Esophagus muscularis mucosa (tissue), 3 donors: ENCODE measurements at regions not wholly inside any gene's neighbourhood (a gene's known extent, or its start where the extent isn't known, plus 50 kb on each side); places are given as distances from the start of the nearest gene placed in this dataset.

ENCODE experiments used
- CTCF ChIP-seq, 3 experiments: fragments of 200-600 bp in 2 of 3; fragments of 450-650 bp in 1 of 3; sonication (generic) in 2 of 3; IDR thresholded peaks; one replicate each; pipeline ENCODE4 v1.5.1; 2017 to 2019; ENCODE audit warnings: antibody characterized with exemption in 3 of 3, mild to moderate bottlenecking in 2 of 3, moderate library complexity in 1 of 3
- POLR2A ChIP-seq: fragments of 450-650 bp; IDR thresholded peaks from one replicate; pipeline ENCODE4 v1.6.1; 2017; ENCODE audit warnings: antibody characterized with exemption, moderate library complexity, mild to moderate bottlenecking, low read depth
- POLR2AphosphoS5 ChIP-seq, 2 donors: sonication (generic); formaldehyde crosslinking; IDR thresholded peaks; one replicate each; pipeline ENCODE4 v1.6.1; 2017; ENCODE audit warnings: antibody characterized with exemption in 2 of 2

GRCh38 chr16:26795184-26795583 is 271.5 kb upstream of the C16orf82 start:
- TF ChIP-seq CTCF (IDR thresholded peaks at IDR 0.05) (no peak), POLR2A (no peak), POLR2AphosphoS5 (IDR thresholded peaks at IDR 0.05) (no peak)
